ENCODE measurements at regions not wholly inside any gene's neighbourhood (a gene's known extent, or its start where the extent isn't known, plus 50 kb on each side); places are given as distances from the start of the nearest gene placed in this dataset.

DNA sequence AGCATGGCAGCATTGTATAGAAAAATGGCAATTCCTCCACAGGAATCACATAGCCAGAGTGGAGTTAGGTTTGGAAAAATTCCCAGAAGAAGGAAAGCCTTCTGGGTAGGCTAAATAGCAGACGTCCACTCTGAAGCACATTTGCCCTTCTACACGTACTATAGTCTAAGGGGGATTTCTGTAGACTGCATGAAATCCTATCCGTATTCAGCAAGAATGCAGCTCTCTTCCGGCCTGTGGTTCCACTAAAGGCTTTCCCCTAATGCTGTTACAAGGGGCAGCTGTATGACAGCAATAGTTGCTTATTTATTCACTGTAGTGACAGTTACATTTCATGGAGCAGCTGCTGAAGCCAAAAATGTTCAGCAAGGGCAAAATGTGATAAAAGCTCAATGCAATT is 263.6 kb downstream of the RWDD3 start:
- TF ChIP-seq POLR2A (IDR thresholded peaks at IDR 0.05): no peak
- TF ChIP-seq, protein P1, sequence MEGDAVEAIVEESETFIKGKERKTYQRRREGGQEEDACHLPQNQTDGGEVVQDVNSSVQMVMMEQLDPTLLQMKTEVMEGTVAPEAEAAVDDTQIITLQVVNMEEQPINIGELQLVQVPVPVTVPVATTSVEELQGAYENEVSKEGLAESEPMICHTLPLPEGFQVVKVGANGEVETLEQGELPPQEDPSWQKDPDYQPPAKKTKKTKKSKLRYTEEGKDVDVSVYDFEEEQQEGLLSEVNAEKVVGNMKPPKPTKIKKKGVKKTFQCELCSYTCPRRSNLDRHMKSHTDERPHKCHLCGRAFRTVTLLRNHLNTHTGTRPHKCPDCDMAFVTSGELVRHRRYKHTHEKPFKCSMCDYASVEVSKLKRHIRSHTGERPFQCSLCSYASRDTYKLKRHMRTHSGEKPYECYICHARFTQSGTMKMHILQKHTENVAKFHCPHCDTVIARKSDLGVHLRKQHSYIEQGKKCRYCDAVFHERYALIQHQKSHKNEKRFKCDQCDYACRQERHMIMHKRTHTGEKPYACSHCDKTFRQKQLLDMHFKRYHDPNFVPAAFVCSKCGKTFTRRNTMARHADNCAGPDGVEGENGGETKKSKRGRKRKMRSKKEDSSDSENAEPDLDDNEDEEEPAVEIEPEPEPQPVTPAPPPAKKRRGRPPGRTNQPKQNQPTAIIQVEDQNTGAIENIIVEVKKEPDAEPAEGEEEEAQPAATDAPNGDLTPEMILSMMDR (IDR thresholded peaks at IDR 0.05): no peak
